GM12878 (cell line): ENCODE measurements at regions not wholly inside any gene's neighbourhood (a gene's known extent, or its start where the extent isn't known, plus 50 kb on each side); places are given as distances from the start of the nearest gene placed in this dataset.

ENCODE experiments used
- ATAC-seq: fragments of 200-7000 bp; cut with Tn5 transposase; 3 replicates; pipeline ENCODE4 v1.9.1; 2020; ENCODE audit warnings: mild to moderate bottlenecking, moderate library complexity
- BruUV-seq: library from RNA; stranded (reverse); fragments of 400-500 nt; replicated peaks from 2 replicates; lab custom pipeline; 2021; lab: Mats Ljungman, UMichigan
- CTCF ChIA-PET: fragments of 300-600 bp; sonication (Branson Sonifier 250); formaldehyde crosslinking; extraction: SDS; loops from one replicate; lab custom pipeline; 2021; ENCODE audit warnings: inconsistent platforms; lab: Yijun Ruan, JAX
- POLR2A ChIA-PET: fragments of 350-600 bp; formaldehyde crosslinking; extraction: SDS; loops from one replicate; lab custom pipeline; 2021; ENCODE audit warnings: inconsistent platforms; lab: Charles Lee
- RAD21 ChIA-PET: fragments of 300-600 bp; sonication (Branson Sonifier 250); formaldehyde crosslinking; loops from one replicate; lab custom pipeline; 2023; ENCODE audit warnings: antibody characterized with exemption; ENCODE audit not compliant: unreplicated experiment; lab: Charles Lee
- SMC1A ChIA-PET: fragments of 300-600 bp; sonication (Branson Sonifier 250); formaldehyde crosslinking; loops from one replicate; lab custom pipeline; 2023; ENCODE audit not compliant: unreplicated experiment, uncharacterized antibody; lab: Charles Lee
- DNase-seq: peaks from one replicate; pipeline ENCODE4 v3.0.0-alpha.2; 2011; ENCODE audit warnings: low read depth, low spot score
- FAIRE-seq: peaks from 3 replicates; lab custom pipeline; 2011; peaks lifted over from hg19 to GRCh38; lab: Jason Lieb, UNC
- H2AFZ ChIP-seq: 2 replicates; pipeline ENCODE4 v1.6.0; 2011; ENCODE audit warnings: low read depth, low read length, control low read depth; ENCODE audit not compliant: control insufficient read depth
- H3K27ac ChIP-seq: 2 replicates; pipeline ENCODE4 v1.5.1; 2011; ENCODE audit warnings: control low read depth; ENCODE audit not compliant: control insufficient read depth, insufficient read depth
- H3K27me3 ChIP-seq, 2 experiments: replicated peaks in 1 of 2; 2 replicates each; pipeline versions ENCODE4 v1.6.0 to v1.6.1; 2011; ENCODE audit warnings: low read length in 1 of 2; ENCODE audit not compliant: control insufficient read depth in 2 of 2, insufficient read depth in 2 of 2
- H3K36me3 ChIP-seq, 2 experiments: 2 replicates each; pipeline ENCODE4 v1.5.1; 2011; ENCODE audit warnings: low read length in 1 of 2; ENCODE audit not compliant: control insufficient read depth in 2 of 2, insufficient read depth in 2 of 2
- H3K4me1 ChIP-seq: 2 replicates; pipeline ENCODE4 v1.6.1; 2011; ENCODE audit warnings: mild to moderate bottlenecking, low read length, moderate library complexity, mixed read lengths; ENCODE audit not compliant: control insufficient read depth, insufficient read depth
- H3K4me2 ChIP-seq: 2 replicates; pipeline ENCODE4 v1.6.0; 2011; ENCODE audit warnings: control low read depth; ENCODE audit not compliant: control insufficient read depth, insufficient read depth
- H3K4me3 ChIP-seq: fragments of 200-600 bp; sonication (generic); 2 replicates; pipeline ENCODE4 v1.5.1; 2016
- H3K79me2 ChIP-seq: 2 replicates; pipeline ENCODE4 v1.6.0; 2011; ENCODE audit warnings: low read length; ENCODE audit not compliant: control insufficient read depth, insufficient read depth
- H3K9ac ChIP-seq: 2 replicates; pipeline ENCODE4 v1.8.0; 2011; ENCODE audit warnings: low read length, control low read depth, mixed read lengths; ENCODE audit not compliant: control insufficient read depth, insufficient read depth
- H3K9me3 ChIP-seq: replicated peaks from 3 replicates; pipeline ENCODE4 v1.5.1; 2011; ENCODE audit warnings: mild to moderate bottlenecking, low read length; ENCODE audit not compliant: control insufficient read depth, insufficient read depth
- H4K20me1 ChIP-seq: 2 replicates; pipeline ENCODE4 v1.6.0; 2011; ENCODE audit not compliant: control insufficient read depth, insufficient read depth
- FOXM1 ChIP-seq: IDR thresholded peaks from 2 replicates; pipeline ENCODE4 v1.6.1; 2012; ENCODE audit warnings: low read depth, mild to moderate bottlenecking, inconsistent platforms, low read length, moderate library complexity
- JUND ChIP-seq: IDR thresholded peaks from 2 replicates; pipeline ENCODE4 v1.6.1; 2012; ENCODE audit warnings: low read depth, mild to moderate bottlenecking, low read length, improper control_type of control experiment, moderate library complexity
- KDM1A ChIP-seq: fragments of 200-600 bp; sonication (generic); IDR thresholded peaks from 2 replicates; pipeline ENCODE4 v1.6.1; 2016; ENCODE audit warnings: borderline replicate concordance
- LARP7 ChIP-seq: fragments of 450-650 bp; IDR thresholded peaks from 2 replicates; pipeline ENCODE4 v1.6.1; 2017; ENCODE audit warnings: mild to moderate bottlenecking
- MEF2B ChIP-seq: fragments of 450-650 bp; IDR thresholded peaks from 2 replicates; pipeline ENCODE4 v1.6.1; 2018; ENCODE audit warnings: mild to moderate bottlenecking, moderate library complexity; ENCODE audit not compliant: partially characterized antibody, poor library complexity, severe bottlenecking
- NRF1 ChIP-seq: conservative IDR thresholded peaks from 2 replicates; pipeline ENCODE4 v1.6.1; 2011; ENCODE audit warnings: mild to moderate bottlenecking, low read depth, low read length, improper control_type of control experiment
- WGBS: methylation state at CpG from one replicate; pipeline ENCODE4 v1.1.6; 2016; ENCODE audit warnings: low lambda C conversion rate; ENCODE audit not compliant: insufficient replicate concordance, insufficient coverage; ENCODE audit errors: missing lambda C conversion rate; 5-methylcytosine and 5-hydroxymethylcytosine counted together
- in situ Hi-C: fragments of 300-500 bp; cut with MboI; formaldehyde crosslinking; loops from 9 replicates; pipeline ENCODE4 v1.14.3; 2018; ENCODE audit warnings: mixed read lengths
- intact Hi-C: fragments of 100-400 bp; cut with micrococcal nuclease; formaldehyde crosslinking; loops from one replicate; pipeline ENCODE4 v1.14.2; 2022; ENCODE audit not compliant: unreplicated experiment
- TF ChIP-seq, protein P1 (sequence below): IDR thresholded peaks from 2 replicates; pipeline ENCODE4 v1.6.1; 2012; ENCODE audit warnings: low read length, inconsistent platforms
- TF ChIP-seq, protein P2 (sequence below): IDR thresholded peaks from 2 replicates; pipeline ENCODE4 v1.6.1; 2011; ENCODE audit warnings: mild to moderate bottlenecking, low read depth, low read length, moderate library complexity; ENCODE audit not compliant: insufficient replicate concordance
- TF ChIP-seq, protein P3 (sequence below): fragments of 450-650 bp; IDR thresholded peaks from 2 replicates; pipeline ENCODE4 v1.6.1; 2017; ENCODE audit warnings: mild to moderate bottlenecking, moderate library complexity
- TF ChIP-seq, protein P4 (sequence below): IDR thresholded peaks from 2 replicates; pipeline ENCODE4 v1.6.1; 2012; ENCODE audit warnings: low read depth, low read length, improper control_type of control experiment

DNA sequence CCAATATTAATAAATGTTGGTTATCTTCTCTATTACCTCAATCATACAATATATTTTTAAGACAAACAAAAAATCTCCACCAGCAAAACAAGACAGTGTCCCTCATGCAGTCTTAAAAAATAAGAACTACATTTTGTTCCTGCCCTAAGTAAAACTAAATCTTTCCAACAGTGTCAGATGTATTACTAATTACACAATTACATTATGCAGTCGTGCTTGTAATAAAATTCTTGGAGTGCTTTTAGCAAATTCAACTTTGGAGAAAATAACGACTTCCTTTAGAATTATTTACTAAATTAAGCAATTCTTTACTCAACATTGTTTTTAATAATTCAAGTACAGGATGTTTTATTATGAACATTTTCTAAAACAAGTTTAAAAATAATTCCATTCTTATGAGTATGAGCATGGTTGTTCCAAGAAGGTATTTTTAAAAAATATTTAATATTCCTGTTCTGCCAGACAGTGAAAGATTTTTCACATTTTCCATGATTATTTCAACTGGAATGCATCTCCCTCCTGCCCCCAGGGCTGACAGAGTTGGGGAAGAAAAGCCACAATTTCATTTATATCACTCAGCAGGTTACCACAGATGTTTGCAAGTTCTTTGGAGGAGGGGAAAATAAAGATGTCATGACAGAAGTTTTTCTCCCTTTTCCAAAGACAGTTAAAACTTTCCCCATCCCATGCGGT, 137.9 kb downstream of the FAM114A2 start:
- WGBS = 3% methylated on average over 3 of the region's 3 CpGs
- DNase-seq (no peak), FAIRE-seq (no peak), ATAC-seq (no peak)
- ChIA-PET SMC1A (no interaction called here), POLR2A (no interaction called here), CTCF (no interaction called here), RAD21 (no interaction called here)
- no TSS peak for BruUV-seq
- in situ Hi-C loops = no loop called here
- TF ChIP-seq, protein P1, sequence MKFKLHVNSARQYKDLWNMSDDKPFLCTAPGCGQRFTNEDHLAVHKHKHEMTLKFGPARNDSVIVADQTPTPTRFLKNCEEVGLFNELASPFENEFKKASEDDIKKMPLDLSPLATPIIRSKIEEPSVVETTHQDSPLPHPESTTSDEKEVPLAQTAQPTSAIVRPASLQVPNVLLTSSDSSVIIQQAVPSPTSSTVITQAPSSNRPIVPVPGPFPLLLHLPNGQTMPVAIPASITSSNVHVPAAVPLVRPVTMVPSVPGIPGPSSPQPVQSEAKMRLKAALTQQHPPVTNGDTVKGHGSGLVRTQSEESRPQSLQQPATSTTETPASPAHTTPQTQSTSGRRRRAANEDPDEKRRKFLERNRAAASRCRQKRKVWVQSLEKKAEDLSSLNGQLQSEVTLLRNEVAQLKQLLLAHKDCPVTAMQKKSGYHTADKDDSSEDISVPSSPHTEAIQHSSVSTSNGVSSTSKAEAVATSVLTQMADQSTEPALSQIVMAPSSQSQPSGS = no peak
- no peaks in the 10 kb centered on the region for H3K79me2 ChIP-seq
- no peak overlapping the region for H3K9ac ChIP-seq
- no peaks in the 10 kb centered on the region for H3K36me3 ChIP-seq
- no peak overlapping the region for H2AFZ ChIP-seq
- H3K4me1 ChIP-seq = 0 out of 2 replicates have a peak, but pooled peaks cover under 1% of the 10 kb centered on the region
- H3K27ac ChIP-seq = no peak overlapping the region
- H3K4me3 ChIP-seq = no peak overlapping the region
- intact Hi-C loops = no loop called here
- H3K4me2 ChIP-seq = no peak overlapping the region
- H3K27me3 ChIP-seq = no peaks in the 10 kb centered on the region
- H4K20me1 ChIP-seq = no peaks in the 10 kb centered on the region
- no peaks in the 10 kb centered on the region for H3K9me3 ChIP-seq

DNA sequence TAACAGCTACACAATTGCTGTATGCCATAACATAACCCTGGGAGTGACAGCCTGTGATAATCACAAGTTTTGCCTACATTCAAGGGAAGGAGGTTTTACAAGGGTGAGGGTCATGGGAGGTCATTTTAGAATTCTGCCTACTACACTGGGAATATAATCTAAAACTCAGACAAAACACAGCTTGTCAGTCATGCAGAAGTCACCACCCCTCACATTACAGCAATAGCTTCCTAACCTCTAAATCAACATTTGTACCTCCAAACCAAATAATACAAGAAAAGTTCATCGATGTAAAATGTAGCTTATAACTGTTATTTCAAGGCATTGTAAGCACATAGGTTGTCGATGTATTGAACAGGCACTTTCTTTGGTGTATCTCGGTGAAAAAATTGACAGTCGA, 139.0 kb downstream of the FAM114A2 start:
- H2AFZ ChIP-seq = no peak overlapping the region
- no peak overlapping the region for H3K9ac ChIP-seq
- no peaks in the 10 kb centered on the region for H3K36me3 ChIP-seq
- no peaks in the 10 kb centered on the region for H3K27me3 ChIP-seq
- ChIA-PET SMC1A (no interaction called here), CTCF (no interaction called here), RAD21 (no interaction called here), POLR2A (no interaction called here)
- no peak overlapping the region for H3K4me3 ChIP-seq
- DNase-seq = no peak
- intact Hi-C loops = no loop called here
- H3K4me1 ChIP-seq = 0 out of 2 replicates have a peak, but pooled peaks cover 3% of the 10 kb centered on the region
- H3K4me2 ChIP-seq = no peak overlapping the region
- in situ Hi-C loops = no loop called here
- no peaks in the 10 kb centered on the region for H3K79me2 ChIP-seq
- no peak for ATAC-seq
- no TSS peak for BruUV-seq
- no peaks in the 10 kb centered on the region for H4K20me1 ChIP-seq
- no peak overlapping the region for H3K27ac ChIP-seq
- no peak for FAIRE-seq
- WGBS = 47% methylated on average over 4 of the region's 4 CpGs
- H3K9me3 ChIP-seq = no peaks in the 10 kb centered on the region
- no peak for TF ChIP-seq FOXM1
- no peak for TF ChIP-seq NRF1
- no peak for TF ChIP-seq LARP7
- TF ChIP-seq, protein P2, sequence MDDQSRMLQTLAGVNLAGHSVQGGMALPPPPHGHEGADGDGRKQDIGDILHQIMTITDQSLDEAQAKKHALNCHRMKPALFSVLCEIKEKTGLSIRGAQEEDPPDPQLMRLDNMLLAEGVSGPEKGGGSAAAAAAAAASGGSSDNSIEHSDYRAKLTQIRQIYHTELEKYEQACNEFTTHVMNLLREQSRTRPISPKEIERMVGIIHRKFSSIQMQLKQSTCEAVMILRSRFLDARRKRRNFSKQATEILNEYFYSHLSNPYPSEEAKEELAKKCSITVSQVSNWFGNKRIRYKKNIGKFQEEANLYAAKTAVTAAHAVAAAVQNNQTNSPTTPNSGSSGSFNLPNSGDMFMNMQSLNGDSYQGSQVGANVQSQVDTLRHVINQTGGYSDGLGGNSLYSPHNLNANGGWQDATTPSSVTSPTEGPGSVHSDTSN = no peak
- TF ChIP-seq, protein P3, sequence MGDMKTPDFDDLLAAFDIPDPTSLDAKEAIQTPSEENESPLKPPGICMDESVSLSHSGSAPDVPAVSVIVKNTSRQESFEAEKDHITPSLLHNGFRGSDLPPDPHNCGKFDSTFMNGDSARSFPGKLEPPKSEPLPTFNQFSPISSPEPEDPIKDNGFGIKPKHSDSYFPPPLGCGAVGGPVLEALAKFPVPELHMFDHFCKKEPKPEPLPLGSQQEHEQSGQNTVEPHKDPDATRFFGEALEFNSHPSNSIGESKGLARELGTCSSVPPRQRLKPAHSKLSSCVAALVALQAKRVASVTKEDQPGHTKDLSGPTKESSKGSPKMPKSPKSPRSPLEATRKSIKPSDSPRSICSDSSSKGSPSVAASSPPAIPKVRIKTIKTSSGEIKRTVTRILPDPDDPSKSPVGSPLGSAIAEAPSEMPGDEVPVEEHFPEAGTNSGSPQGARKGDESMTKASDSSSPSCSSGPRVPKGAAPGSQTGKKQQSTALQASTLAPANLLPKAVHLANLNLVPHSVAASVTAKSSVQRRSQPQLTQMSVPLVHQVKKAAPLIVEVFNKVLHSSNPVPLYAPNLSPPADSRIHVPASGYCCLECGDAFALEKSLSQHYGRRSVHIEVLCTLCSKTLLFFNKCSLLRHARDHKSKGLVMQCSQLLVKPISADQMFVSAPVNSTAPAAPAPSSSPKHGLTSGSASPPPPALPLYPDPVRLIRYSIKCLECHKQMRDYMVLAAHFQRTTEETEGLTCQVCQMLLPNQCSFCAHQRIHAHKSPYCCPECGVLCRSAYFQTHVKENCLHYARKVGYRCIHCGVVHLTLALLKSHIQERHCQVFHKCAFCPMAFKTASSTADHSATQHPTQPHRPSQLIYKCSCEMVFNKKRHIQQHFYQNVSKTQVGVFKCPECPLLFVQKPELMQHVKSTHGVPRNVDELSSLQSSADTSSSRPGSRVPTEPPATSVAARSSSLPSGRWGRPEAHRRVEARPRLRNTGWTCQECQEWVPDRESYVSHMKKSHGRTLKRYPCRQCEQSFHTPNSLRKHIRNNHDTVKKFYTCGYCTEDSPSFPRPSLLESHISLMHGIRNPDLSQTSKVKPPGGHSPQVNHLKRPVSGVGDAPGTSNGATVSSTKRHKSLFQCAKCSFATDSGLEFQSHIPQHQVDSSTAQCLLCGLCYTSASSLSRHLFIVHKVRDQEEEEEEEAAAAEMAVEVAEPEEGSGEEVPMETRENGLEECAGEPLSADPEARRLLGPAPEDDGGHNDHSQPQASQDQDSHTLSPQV = no peak
- no peak for TF ChIP-seq KDM1A
- no peak for TF ChIP-seq MEF2B
- TF ChIP-seq, protein P4, sequence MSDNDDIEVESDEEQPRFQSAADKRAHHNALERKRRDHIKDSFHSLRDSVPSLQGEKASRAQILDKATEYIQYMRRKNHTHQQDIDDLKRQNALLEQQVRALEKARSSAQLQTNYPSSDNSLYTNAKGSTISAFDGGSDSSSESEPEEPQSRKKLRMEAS = no peak
- TF ChIP-seq JUND = no peak
